ENCODE measurements at regions not wholly inside any gene's neighbourhood (a gene's known extent, or its start where the extent isn't known, plus 50 kb on each side); places are given as distances from the start of the nearest gene placed in this dataset.
A peak's percentile ranks its signal among the peaks of the same experiment; 100 is the strongest.

- no peak for DNase-seq (ENCODE audit: low read depth)
- no peak for TF ChIP-seq CTCF (IDR thresholded peaks at IDR 0.05; ENCODE audit: low read length, missing control alignments)
- no peak overlapping the region for H3K4me3 ChIP-seq (replicated peaks; ENCODE audit: low read depth, low read length)
Measured at GRCh38 chr4:132316738-132317137, 832.4 kb upstream of the PCDH10 start.

- no peak overlapping the region for H3K4me3 ChIP-seq (replicated peaks; ENCODE audit: low read depth, low read length)
- no peak for TF ChIP-seq CTCF (IDR thresholded peaks at IDR 0.05; ENCODE audit: low read length, missing control alignments)
- no peak for DNase-seq (ENCODE audit: low read depth)
Measured at GRCh38 chr4:132317923-132318322, 831.2 kb upstream of the PCDH10 start.

- H3K4me3 ChIP-seq (replicated peaks; ENCODE audit: low read depth, low read length): no peak overlapping the region
- TF ChIP-seq CTCF (IDR thresholded peaks at IDR 0.05; ENCODE audit: low read length, missing control alignments): no peak
- DNase-seq (ENCODE audit: low read depth): no peak
Measured at GRCh38 chr4:132328761-132329160, 820.3 kb upstream of the PCDH10 start.

- no peak for DNase-seq (ENCODE audit: low read depth)
- no peak for TF ChIP-seq CTCF (IDR thresholded peaks at IDR 0.05; ENCODE audit: low read length, missing control alignments)
Measured at GRCh38 chr4:132330994-132331393, 818.1 kb upstream of the PCDH10 start.

GRCh38 chr4:132332932-132333723 lies 816.0 kb upstream of the PCDH10 start:
- peak; percentile 20 for DNase-seq (ENCODE audit: low read depth)
- TF ChIP-seq CTCF (IDR thresholded peaks at IDR 0.05; ENCODE audit: low read length, missing control alignments): peak; percentile 35
- H3K4me3 ChIP-seq (replicated peaks; ENCODE audit: low read depth, low read length): no peak overlapping the region

More at GRCh38 chr4:132330994-132331393, 818.1 kb upstream of the PCDH10 start:
- no peak overlapping the region for H3K4me3 ChIP-seq (replicated peaks; ENCODE audit: low read depth, low read length)

GRCh38 chr4:132333724-132334047 lies 815.4 kb upstream of the PCDH10 start:
- DNase-seq (ENCODE audit: low read depth): peak; percentile 67
- no peak for TF ChIP-seq CTCF (IDR thresholded peaks at IDR 0.05; ENCODE audit: low read length, missing control alignments)
- H3K4me3 ChIP-seq (replicated peaks; ENCODE audit: low read depth, low read length): no peak overlapping the region

GRCh38 chr4:132334081-132334480 lies 815.0 kb upstream of the PCDH10 start:
- no peak for TF ChIP-seq CTCF (IDR thresholded peaks at IDR 0.05; ENCODE audit: low read length, missing control alignments)
- H3K4me3 ChIP-seq (replicated peaks; ENCODE audit: low read depth, low read length): no peak overlapping the region
- DNase-seq (ENCODE audit: low read depth): peak; percentile 43
